HG02610 (cell line): ENCODE measurements at regions not wholly inside any gene's neighbourhood (a gene's known extent, or its start where the extent isn't known, plus 50 kb on each side); places are given as distances from the start of the nearest gene placed in this dataset.
A peak's percentile ranks its signal among the peaks of the same experiment; 100 is the strongest.

Experiments
- ATAC-seq: cut with Tn5 transposase; IDR thresholded peaks from one replicate; pipeline ENCODE4 v1.9.1; 2021; ENCODE audit warnings: mild to moderate bottlenecking, moderate library complexity; ENCODE audit not compliant: unreplicated experiment

DNA sequence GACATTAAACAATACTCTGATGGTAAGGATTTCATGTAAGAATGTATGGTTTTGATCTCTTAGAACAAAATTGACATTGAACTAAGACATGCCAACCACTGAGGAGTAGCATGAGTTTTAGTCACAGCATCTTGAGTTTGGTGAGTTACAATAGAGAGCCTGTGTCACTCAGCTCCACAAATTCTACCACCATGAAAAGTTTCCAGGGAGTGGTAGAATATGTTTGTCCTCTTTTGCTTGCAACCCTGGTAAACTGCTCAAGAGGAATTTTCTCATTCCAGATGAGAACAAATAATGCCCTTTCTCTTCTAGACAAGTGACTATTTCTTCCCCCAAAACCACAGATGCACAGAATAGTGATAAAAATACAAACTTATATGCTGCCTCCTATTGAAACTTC lies 502.0 kb upstream of the VRK2 start:
- no peak for ATAC-seq

DNA sequence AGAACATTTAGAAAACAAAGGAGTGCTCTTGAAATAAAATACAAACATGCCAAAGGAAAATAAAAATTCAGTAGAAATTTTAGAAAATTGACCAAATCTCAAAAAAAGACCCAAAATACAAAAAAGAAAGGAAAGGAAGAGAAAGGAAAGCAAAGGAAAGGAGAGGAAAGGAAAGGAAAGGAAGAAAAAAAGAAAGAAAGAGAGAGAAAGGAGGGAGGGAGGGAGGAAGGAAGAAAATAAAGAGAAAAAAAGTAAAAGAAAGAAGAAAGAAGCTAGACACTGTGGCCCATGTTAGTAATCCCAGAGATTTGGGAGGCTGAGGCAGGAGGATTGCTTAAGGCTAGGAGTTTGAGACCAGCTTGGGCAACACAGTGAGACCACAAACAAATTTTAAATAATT lies 500.1 kb upstream of the VRK2 start:
- no peak for ATAC-seq

DNA sequence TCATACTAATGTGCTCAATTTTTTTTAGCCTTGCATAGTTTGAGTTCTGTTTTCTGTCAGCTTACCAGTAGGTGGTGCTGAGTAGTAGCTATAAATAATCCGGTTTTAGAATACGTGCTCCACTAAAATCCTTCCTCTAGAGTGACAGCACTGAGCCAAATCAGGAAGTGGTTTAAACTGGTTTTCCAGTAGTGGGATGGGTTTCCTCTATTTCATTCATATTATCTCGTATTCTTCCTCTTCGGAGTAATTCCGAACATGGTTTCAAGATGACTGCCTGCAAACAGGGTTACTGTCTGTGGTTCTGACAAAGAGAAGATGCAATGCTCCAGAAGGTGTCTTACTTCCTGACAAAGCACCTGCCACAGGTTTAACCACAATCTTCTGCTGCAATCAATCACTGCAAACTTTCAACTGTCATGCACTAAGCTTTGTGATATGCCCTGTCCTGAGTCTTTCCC lies 496.9 kb upstream of the VRK2 start:
- peak; percentile 81 for ATAC-seq

DNA sequence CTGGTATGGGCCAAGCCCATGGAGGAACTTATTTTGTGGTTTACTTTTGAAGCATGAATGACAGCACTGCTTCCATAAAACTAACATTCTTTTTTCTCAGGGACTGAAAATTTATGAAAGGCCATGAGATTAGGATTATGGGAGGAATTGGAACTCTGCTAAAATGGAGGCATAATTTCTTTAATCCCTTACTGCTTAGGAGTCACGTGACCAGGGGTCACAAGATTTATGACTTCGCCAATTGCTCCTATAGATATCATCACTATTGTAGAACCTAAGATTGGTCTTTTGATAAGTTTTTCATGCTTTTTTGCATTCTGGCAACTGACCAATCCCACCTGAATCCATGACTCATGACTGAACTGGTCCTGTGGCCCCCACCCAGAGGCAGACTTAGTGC lies 495.7 kb upstream of the VRK2 start:
- no peak for ATAC-seq

DNA sequence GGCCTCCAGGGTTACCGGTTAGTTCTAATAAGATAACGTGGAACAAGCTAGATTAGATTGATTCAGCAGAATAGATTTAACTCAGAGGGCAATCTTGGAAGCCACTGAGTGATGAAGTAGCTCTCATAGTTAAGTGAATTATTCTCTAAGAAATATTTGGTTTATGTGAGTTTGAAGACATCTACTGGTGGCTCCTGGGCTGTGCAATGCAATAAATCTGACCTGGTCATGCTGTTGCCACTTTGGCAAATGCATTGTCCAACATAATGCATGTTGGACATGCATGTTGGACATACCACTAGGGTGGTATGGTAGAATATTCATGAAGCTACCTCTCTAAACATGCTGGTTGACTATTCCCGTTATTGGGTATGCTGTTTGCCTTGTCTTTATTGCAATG lies 493.7 kb upstream of the VRK2 start:
- no peak for ATAC-seq

DNA sequence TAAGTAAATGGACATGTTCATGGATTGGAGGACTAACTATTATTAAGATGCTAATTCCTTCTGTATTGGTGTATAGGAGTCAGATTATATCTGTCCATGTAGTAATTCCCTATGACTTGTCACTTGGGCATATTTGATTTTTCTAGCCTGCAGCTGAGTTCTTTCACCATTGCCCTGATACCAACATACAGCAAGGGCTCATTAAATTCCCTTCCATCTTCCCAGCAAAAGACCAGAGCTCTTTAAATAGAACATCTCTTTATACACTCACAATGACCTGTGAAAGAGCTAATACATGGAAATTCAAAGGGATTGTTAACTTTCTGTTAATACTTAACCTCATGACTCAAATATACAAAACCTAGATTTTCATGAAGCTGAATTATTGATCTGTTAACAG lies 492.3 kb upstream of the VRK2 start:
- no peak for ATAC-seq

DNA sequence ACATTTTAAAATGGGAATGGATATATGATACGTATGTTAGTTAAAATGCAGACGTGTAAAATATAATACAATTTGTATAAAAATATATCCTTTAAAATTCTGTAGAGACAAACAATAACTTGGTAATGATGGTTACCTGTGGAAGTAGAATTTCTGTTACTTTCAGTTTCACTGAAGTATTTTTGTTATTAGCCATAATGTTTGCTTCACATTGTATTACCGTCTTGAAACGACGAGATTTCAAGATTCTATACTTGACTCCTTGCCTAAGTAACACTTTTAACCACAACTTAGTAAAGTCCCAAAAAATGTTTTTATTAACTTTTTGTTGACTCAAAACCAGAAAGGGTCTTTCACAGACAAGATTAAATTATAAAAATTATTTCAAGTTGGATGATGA lies 488.3 kb upstream of the VRK2 start:
- no peak for ATAC-seq

DNA sequence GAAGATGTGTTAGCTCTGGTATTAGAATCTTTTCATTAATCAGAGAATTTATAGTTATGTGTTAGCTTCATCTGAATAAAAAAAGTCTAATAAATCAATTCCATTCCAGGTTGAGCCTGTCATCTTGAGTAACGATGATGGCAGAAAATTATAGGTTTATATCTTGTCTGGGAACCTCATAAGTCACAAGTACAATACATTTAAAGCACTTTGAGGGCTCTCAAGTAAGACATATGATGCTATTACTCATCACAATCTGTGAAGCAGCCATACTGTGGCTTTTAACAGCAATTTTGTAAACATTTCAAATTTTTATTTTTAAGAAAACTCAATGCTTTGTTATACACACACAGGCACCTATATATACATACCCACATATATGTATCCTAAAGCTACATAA lies 484.1 kb upstream of the VRK2 start:
- ATAC-seq = no peak

DNA sequence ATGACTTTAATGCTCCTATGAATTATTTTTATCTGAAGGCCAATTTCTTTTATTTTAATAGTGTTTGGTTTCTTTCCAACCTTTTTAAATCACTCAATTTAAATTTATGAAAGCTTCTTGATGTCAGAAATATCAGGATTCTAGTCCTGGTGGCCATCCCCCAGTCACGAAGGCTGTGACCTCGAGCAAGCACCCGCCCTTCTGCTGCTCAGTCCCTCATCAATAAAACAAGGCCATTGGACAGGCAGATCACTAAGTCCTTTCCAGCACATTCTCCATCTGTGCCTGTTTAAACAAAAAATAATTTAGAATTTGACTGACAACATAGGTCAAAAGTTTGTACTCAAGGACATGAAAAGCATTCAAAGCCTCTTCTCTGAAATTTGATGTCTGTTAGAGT lies 483.6 kb upstream of the VRK2 start:
- no peak for ATAC-seq

DNA sequence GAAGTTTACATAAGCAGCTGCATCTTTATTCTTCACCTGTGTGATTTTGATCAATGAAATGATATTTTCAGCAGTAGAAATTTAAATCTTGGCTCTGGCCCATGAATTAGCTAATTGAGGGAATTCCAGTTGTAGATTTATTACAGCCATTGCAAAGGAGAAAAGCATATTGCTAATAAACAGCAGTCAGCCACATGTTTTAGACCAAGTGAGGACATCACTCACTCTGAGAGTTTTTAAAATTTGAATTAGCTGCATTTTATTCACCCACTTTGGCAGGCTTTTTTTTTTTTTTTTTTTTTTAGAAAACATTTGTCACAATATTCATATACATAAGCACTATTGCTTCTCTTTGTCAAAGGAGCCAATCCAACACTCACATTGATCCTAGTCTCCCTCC lies 479.4 kb upstream of the VRK2 start:
- ATAC-seq = no peak

DNA sequence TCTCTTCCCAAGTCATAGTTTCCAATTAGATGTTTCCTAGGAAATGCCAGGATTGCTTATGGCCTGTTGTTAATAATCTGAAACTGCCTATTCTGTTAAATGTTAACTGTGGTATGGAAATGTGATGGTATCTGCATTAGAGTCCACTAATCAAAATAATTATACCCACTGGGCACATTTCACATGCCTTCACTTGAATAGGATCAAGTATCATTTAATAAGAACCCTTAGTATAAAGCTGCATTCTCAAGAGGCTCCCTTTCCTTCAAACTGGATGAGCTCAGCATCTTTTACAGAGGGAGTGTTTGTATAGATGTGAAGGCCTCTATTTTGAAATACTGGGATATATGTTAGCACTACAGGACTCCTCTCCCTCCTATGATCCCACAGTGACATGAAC lies 477.2 kb upstream of the VRK2 start:
- ATAC-seq = no peak

DNA sequence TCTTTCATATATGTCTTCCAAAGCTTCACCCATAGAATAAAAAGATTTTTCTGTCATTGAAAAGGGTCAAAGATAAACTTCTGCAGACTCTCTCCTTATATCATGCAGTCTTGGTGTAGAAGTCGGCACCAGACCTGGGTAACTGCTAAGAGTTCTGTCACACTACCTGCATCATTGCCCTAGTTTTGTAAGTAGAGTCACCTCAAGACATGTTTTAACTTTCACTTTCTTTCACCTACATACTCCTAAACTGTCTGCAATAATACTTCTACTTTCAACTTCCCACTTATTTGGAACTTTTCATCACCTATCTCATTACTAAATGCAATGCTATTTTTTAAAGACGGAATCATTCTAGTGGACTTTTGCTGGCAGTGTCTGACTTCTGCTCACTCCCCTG lies 475.6 kb upstream of the VRK2 start:
- no peak for ATAC-seq

DNA sequence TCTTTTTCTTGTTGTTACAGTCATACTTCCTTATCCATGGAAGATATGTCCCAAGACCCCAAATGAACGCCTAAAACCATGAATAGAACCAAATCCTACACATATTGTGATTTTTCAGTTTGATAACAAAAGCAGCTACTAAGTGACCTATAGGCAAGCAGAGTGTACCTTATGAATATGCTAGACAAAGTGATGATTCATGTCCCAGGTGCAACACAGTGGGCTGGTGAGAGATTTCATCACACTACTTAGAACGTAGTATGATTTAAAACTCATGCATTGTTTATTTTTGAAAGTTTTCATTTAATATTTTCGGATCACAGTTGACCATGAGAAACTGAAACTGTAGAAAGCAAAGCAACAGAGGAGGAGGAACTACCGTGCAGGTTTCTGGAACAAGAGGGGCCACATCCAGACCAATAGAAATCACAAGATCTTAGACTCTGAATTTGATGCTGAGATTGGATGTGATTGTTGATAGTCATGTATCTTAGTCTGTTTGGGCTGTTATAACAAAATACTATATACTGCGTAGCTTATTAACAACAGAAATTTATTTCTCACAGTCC lies 470.8 kb upstream of the VRK2 start:
- ATAC-seq = no peak

DNA sequence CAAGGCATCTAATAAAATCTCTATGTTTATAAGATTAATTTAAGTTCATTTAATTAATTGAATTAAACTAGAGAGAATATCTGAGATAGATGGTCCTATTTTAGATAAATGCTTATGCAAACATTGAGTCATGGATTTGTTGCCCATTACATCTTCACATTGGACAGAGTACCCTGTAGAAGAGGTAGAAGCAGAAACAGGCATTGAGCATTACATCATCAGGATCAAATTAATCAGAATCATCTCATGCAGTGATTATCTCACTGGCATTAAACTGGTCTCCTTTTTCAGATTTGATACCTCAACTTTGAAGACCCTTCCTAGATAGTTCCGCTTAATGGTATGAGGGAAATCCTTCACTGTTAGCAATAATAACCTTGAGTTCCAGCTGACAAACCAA lies 469.6 kb upstream of the VRK2 start:
- ATAC-seq = no peak

DNA sequence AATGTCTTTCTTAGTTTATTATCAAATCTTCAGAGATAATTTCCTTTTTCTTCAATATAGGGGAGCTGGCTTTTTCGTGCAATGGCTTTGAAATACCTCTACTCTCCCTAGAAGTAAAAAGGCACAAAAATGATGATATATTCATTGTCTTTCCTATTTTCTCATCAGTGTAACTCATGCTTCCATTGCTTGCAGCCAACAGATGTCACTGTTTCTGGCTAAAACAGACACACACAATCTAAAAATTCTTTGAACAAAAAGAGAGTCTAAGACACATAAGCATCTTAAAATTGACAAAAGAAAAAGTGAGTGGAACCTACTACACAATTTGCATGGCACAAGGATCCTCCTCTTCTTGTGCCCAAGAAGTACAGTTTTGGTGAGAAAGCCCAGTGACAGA lies 448.7 kb upstream of the VRK2 start:
- no peak for ATAC-seq

DNA sequence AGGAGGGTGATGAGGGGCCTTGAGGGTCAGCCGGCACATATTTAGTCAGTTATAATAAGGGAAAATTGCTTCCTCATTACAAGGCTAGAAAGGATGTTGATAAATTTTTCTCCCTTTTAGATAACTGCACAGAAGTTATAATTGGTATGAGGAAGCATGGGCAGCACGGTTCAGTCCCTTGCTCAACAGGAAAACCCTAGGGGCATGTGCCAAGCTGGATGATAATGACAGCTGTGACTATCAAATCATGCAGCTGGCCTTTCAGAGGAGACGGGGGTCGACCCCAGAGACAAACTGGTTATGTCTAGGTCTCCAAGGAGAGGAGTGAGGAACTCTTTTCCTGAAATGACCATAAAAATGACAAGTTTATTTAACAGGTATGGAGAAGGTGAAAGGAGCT lies 448.1 kb upstream of the VRK2 start:
- no peak for ATAC-seq

DNA sequence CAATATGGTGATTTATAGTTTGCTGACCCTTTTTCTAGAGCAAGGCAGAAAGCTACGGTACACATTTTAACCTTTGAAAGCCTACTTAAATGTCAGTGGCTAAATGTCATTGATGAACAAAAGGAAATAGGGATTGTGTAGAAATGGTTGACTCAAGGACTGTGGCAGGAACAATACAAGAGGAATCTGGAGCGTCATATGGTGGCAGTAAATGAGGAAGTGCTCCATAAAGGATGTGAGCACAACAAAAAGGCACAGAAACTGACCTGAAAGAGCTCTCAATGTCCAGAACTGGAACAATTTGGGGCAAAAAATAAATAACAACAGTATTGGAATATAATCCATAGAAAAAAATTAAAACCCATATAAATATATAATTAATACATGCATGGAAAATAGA lies 443.9 kb upstream of the VRK2 start:
- ATAC-seq = no peak

DNA sequence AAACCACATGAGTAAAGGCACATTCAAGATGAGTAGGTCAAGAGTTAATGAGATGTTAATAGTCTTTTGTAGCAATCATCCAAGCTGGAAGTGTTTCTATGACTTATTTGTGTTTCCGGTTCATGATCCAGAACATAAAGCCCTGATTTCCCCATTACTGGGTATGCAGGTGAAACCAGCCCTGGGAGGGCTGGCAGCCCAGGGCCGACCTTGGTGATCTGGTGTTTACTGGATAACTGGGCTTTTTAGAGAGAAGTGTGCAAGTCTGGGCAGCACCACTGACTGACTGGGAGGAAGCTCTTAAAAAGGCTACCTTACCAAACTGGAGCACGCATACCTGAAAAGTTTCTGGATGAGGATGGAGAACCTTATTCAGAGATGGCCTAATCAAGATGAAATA lies 431.6 kb upstream of the VRK2 start:
- no peak for ATAC-seq

DNA sequence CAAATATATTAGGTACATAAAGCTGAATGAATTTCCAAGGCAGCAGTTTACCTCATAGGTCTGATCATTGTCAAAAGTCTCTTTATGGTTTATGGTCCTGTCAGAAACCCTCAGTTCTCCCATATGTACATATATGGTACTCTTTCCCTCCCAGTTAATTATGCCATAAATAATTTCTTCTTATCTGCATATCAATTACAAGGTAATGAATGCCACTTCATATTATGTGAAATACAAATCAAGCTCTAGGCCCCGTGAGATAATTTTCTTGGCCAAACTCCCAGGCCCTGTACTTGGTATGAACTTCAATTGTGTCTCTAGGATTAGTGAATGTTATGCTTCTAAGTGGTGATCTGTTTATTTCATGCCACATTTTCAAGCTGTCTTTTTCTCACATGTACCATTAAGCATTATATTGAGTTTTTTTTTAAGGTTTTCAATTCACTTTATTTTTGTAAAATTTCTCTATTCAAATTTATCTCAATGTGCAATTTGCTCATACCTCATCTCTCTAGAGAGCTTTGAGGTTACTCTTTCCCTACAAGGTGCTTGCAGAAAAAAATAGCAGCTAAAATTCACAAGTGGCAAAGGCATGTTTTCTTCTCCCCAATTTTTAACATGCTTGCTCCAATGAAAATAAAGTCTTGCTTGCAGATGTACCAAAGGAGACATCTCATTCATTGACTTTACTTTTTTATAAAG lies 430.6 kb upstream of the VRK2 start:
- no peak for ATAC-seq

DNA sequence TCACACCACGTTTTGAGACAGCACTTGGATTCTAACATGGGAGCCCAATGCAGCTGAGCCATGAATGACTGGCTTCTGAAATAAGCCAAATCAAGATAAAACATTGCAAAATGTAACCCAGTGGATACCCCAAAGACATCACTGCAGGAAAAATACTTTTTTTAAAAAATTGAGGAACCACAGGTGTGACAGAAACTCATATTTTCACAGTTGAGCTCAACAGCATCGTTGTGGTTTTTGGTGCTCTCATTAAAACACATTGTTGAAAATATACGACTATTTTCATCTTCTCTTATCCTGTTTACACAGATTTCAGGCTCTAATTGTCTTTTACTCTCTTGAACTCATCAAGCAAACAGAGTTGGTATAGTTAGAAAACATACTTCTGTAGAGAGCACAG lies 429.3 kb upstream of the VRK2 start:
- ATAC-seq = no peak

DNA sequence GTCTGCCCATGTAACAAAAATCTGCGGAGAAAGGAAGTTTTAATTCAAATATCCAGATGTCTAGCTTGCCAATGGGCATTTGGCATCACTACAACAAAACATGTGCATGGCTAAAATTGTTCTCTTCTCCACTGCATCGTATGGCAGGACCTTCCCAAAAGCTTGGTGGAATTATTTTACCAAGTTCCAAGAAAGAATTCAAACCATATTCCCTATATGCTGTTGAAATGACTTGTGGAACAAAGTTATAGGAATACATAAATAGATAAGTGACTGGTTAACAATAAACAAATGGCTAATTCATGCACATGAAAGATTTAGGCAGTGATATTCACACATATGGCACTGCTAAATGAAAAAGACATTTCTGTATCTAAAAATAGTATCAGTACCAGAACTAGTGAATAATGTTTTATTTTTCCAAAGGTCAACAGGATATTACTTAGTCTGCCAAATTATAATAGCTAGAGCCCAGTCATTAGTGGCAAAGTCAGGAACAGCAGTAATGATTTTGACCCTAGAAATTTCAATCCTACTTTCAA lies 425.4 kb upstream of the VRK2 start:
- ATAC-seq = no peak

DNA sequence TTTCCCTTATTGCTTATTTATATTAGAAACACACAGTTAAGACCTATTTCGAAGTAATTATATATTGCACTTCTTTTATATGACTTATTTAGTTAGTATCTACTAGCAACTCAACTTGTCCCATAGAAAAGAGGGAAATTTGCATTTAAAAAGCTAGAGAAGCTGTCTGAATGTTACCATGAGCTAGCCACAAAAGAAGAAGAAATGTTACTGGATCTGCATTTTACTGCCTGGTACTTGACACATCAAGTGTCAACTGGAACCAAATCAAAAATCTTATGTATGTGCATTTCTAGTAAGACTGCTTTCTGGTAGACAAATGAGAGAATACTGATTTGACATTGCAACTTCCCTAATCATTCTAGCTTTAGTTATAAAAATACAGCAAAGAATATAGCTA lies 424.6 kb upstream of the VRK2 start:
- no peak for ATAC-seq

DNA sequence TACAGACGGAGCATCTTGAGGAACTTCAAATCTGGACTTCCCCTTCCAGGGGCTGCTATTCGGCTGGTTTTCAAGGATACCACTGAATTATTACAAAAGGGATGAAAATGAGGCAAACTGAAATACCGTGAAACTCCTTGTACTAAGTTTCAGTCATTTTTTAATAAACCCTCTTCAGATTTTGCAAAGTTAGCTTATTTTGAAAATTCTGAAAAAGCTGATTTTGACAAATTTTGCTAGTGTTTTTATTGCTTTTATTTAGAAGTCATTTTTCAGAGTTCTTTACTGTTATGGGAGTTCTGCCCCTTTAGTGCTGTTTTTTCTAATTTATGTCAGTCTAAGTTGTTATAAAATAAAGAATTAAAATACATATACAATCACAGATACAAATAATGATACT lies 390.4 kb upstream of the VRK2 start:
- no peak for ATAC-seq
